CD4-positive, alpha-beta T cell (primary cell): ENCODE measurements at regions not wholly inside any gene's neighbourhood (a gene's known extent, or its start where the extent isn't known, plus 50 kb on each side); places are given as distances from the start of the nearest gene placed in this dataset.
"Not testable (repeated sequence)": the region's sequence is repeated elsewhere in the genome, so short reads cannot be mapped to it uniquely, and the experiment has no call there.

ENCODE experiments used
- ATAC-seq: fragments of 200-7000 bp; cut with Tn5 transposase; one replicate; pipeline ENCODE4 v1.10.0; 2022; ENCODE audit warnings: mild to moderate bottlenecking; ENCODE audit not compliant: poor library complexity
- CTCF ChIA-PET: fragments of 350-600 bp; sonication (Branson Sonifier 250); formaldehyde crosslinking; loops from one replicate; lab custom pipeline; 2021; ENCODE audit warnings: antibody characterized with exemption, inconsistent platforms; lab: Charles Lee
- POLR2A ChIA-PET: fragments of 350-600 bp; sonication (Branson Sonifier 250); formaldehyde crosslinking; loops from one replicate; lab custom pipeline; 2021; ENCODE audit warnings: antibody characterized with exemption, inconsistent platforms; lab: Charles Lee
- DNase-seq, 14 experiments: peaks; one replicate each; pipeline ENCODE4 v3.0.0-alpha.2; 2013 to 2020; ENCODE audit warnings: mixed read lengths in 2 of 14
- H3K27ac ChIP-seq, 2 donors: one replicate each; pipeline versions ENCODE4 v1.5.1 to v1.7.0; 2013; ENCODE audit warnings: low read length in 2 of 2, low read depth in 1 of 2, mild to moderate bottlenecking in 1 of 2
- H3K27me3 ChIP-seq, 2 experiments: 1 replicate in 1 of 2; 2 replicates in 1 of 2; pipeline versions ENCODE4 v1.6.1 to v1.7.0; 2013; ENCODE audit warnings: low read length in 2 of 2, control low read depth in 1 of 2, mild to moderate bottlenecking in 1 of 2, moderate library complexity in 1 of 2; ENCODE audit not compliant: insufficient read depth in 2 of 2, control insufficient read depth in 1 of 2
- H3K36me3 ChIP-seq: one replicate; pipeline ENCODE4 v1.6.1; 2013; ENCODE audit warnings: low read length, control low read depth; ENCODE audit not compliant: insufficient read depth
- H3K4me1 ChIP-seq: one replicate; pipeline ENCODE4 v1.6.1; 2013; ENCODE audit warnings: low read length, control low read depth; ENCODE audit not compliant: insufficient read depth
- H3K4me3 ChIP-seq: one replicate; pipeline ENCODE4 v1.5.1; 2013; ENCODE audit warnings: mild to moderate bottlenecking, low read length, moderate library complexity
- H3K9me3 ChIP-seq, 2 experiments: 1 replicate in 1 of 2; 2 replicates in 1 of 2; pipeline versions ENCODE4 v1.6.1 to v1.7.0; 2013; ENCODE audit warnings: low read length in 2 of 2, mild to moderate bottlenecking in 2 of 2, control low read depth in 1 of 2, moderate library complexity in 1 of 2; ENCODE audit not compliant: control insufficient read depth in 1 of 2, insufficient read depth in 1 of 2
- H3K27ac Mint-ChIP-seq: one replicate; pipeline ENCODE4 v1.8.0; 2020; ENCODE audit warnings: mixed read lengths
- H3K27me3 Mint-ChIP-seq: one replicate; pipeline ENCODE4 v1.8.0; 2021; ENCODE audit warnings: mixed read lengths
- H3K36me3 Mint-ChIP-seq: one replicate; pipeline ENCODE4 v1.8.0; 2021; ENCODE audit warnings: low read depth, mixed read lengths
- H3K4me1 Mint-ChIP-seq: one replicate; pipeline ENCODE4 v1.8.0; 2021; ENCODE audit warnings: low read depth, mixed read lengths
- H3K4me3 Mint-ChIP-seq: one replicate; pipeline ENCODE4 v1.8.0; 2020; ENCODE audit warnings: mild to moderate bottlenecking, mixed read lengths
- H3K9me3 Mint-ChIP-seq: one replicate; pipeline ENCODE4 v1.8.0; 2020; ENCODE audit warnings: mixed read lengths
- CTCF ChIP-seq: fragments of 200-600 bp; IDR thresholded peaks from one replicate; pipeline ENCODE4 v1.8.0; 2022; ENCODE audit warnings: antibody characterized with exemption, mild to moderate bottlenecking
- intact Hi-C, 2 experiments: fragments of 100-400 bp; cut with DNase I in 1 of 2; cut with micrococcal nuclease in 1 of 2; formaldehyde crosslinking; loops; one replicate each; pipeline versions ENCODE4 v1.15.1 to v1.9.0; 2023 to 2025; cut with DNase I, micrococcal nuclease

GRCh38 chr4:128428397-128428796, 140.8 kb upstream of the PGRMC2 start:
- Mint-ChIP-seq H3K27ac (no peak overlapping the region), H3K4me1 (no peaks in the 10 kb centered on the region), H3K27me3 (no peaks in the 10 kb centered on the region), H3K36me3 (no peaks in the 10 kb centered on the region), H3K4me3 (no peak overlapping the region), H3K9me3 (no peaks in the 10 kb centered on the region)
- ChIA-PET CTCF (no interaction called here), POLR2A (no interaction called here)
- DNase-seq = no peak
- no peak for TF ChIP-seq CTCF
- ATAC-seq = no peak
- intact Hi-C loops = no loop called here
- H3K27me3 ChIP-seq = no peaks in the 10 kb centered on the region
- no peak overlapping the region for H3K4me3 ChIP-seq
- no peak overlapping the region for H3K27ac ChIP-seq
- no peaks in the 10 kb centered on the region for H3K36me3 ChIP-seq
- no peaks in the 10 kb centered on the region for H3K9me3 ChIP-seq
- no peaks in the 10 kb centered on the region for H3K4me1 ChIP-seq

GRCh38 chr4:128427832-128428366, 140.3 kb upstream of the PGRMC2 start:
- Mint-ChIP-seq H3K36me3 (no peaks in the 10 kb centered on the region), H3K9me3 (no peaks in the 10 kb centered on the region), H3K27ac (no peak overlapping the region), H3K4me1 (no peaks in the 10 kb centered on the region), H3K4me3 (no peak overlapping the region), H3K27me3 (no peaks in the 10 kb centered on the region)
- no peaks in the 10 kb centered on the region for H3K4me1 ChIP-seq
- CTCF ChIA-PET = no interaction called here
- no peak for ATAC-seq
- DNase-seq = no peak
- no peaks in the 10 kb centered on the region for H3K27me3 ChIP-seq
- POLR2A ChIA-PET = no interaction called here
- intact Hi-C loops = no loop called here
- no peaks in the 10 kb centered on the region for H3K9me3 ChIP-seq
- H3K27ac ChIP-seq = no peak overlapping the region
- no peak overlapping the region for H3K4me3 ChIP-seq
- no peak for TF ChIP-seq CTCF
- no peaks in the 10 kb centered on the region for H3K36me3 ChIP-seq

GRCh38 chr4:128424527-128425497, 137.2 kb upstream of the PGRMC2 start:
- Mint-ChIP-seq H3K27me3 (no peaks in the 10 kb centered on the region), H3K4me3 (no peak overlapping the region), H3K36me3 (no peaks in the 10 kb centered on the region), H3K27ac (no peak overlapping the region), H3K9me3 (no peaks in the 10 kb centered on the region), H3K4me1 (no peaks in the 10 kb centered on the region)
- Histone ChIP-seq H3K4me1 (no peaks in the 10 kb centered on the region), H3K27me3 (no peaks in the 10 kb centered on the region), H3K9me3 (no peaks in the 10 kb centered on the region), H3K36me3 (no peaks in the 10 kb centered on the region), H3K27ac (no peak overlapping the region), H3K4me3 (no peak overlapping the region)
- DNase-seq (no peak), ATAC-seq (no peak)
- intact Hi-C loops = no loop called here
- POLR2A ChIA-PET = no interaction called here
- TF ChIP-seq CTCF = no peak
- CTCF ChIA-PET = interaction anchor here (1.4 kb wide), 1 partner anchor 13 kb away, joined by 4 read pairs; no protein-coding TSS in a partner anchor

GRCh38 chr4:128422296-128422695, 134.7 kb upstream of the PGRMC2 start:
- H3K36me3 ChIP-seq, intact Hi-C loops, H3K27ac Mint-ChIP-seq, H3K27ac ChIP-seq, H3K9me3 Mint-ChIP-seq, POLR2A ChIA-PET, H3K4me1 ChIP-seq, H3K27me3 ChIP-seq, H3K27me3 Mint-ChIP-seq, H3K4me1 Mint-ChIP-seq, H3K9me3 ChIP-seq, H3K4me3 ChIP-seq, CTCF ChIA-PET, DNase-seq, H3K36me3 Mint-ChIP-seq, H3K4me3 Mint-ChIP-seq, ATAC-seq: not testable (repeated sequence)
